ENCODE measurements at regions not wholly inside any gene's neighbourhood (a gene's known extent, or its start where the extent isn't known, plus 50 kb on each side); places are given as distances from the start of the nearest gene placed in this dataset.

GRCh38 chr6:166237617-166238016 is 70.0 kb upstream of the TBXT start:
- H3K36me3 Mint-ChIP-seq (ENCODE audit: low read depth): no peaks in the 10 kb centered on the region
- DNase-seq (ENCODE audit: low spot score) (no peak), ATAC-seq (no peak)
- no peaks in the 10 kb centered on the region for H3K9me3 Mint-ChIP-seq
- H3K4me1 ChIP-seq (ENCODE audit: insufficient read depth): no peaks in the 10 kb centered on the region; the same call in 1 of the 2 replicates
- no peaks in the 10 kb centered on the region for H3K27me3 ChIP-seq (ENCODE audit: insufficient read depth)
- TF ChIP-seq ZNF331 (CRISPR knock-in tag; IDR thresholded peaks at IDR 0.05; ENCODE audit: low read depth) (no peak), ETS1 (IDR thresholded peaks at IDR 0.05) (no peak), EZH2phosphoT487 (IDR thresholded peaks at IDR 0.05; ENCODE audit: unreplicated experiment) (no peak), ZNF462 (CRISPR knock-in tag; IDR thresholded peaks at IDR 0.05) (no peak), POLR2AphosphoS5 (IDR thresholded peaks at IDR 0.05; ENCODE audit: low read depth) (no peak), CREB1 (CRISPR knock-in tag; IDR thresholded peaks at IDR 0.05; ENCODE audit: low read depth) (no peak)
- 0 out of 2 replicates have a peak, but pooled peaks cover 4% of the 10 kb centered on the region for H3F3A ChIP-seq (replicated peaks; ENCODE audit: low read depth)
- H3K36me3 ChIP-seq (ENCODE audit: insufficient read depth): no peaks in the 10 kb centered on the region
- no peaks in the 10 kb centered on the region for H3K79me2 ChIP-seq (replicated peaks; ENCODE audit: insufficient read depth)
- H3K27ac ChIP-seq (ENCODE audit: low read depth): no peak overlapping the region
- H3K9me2 ChIP-seq (ENCODE audit: insufficient read depth): no peaks in the 10 kb centered on the region
- peaks cover 2% of the 10 kb centered on the region for H3K27me3 Mint-ChIP-seq (ENCODE audit: insufficient read depth, low read depth, poor library complexity)
- no peak overlapping the region for H3K27ac Mint-ChIP-seq
- H3K4me3 Mint-ChIP-seq: no peak overlapping the region
- H3K4me1 Mint-ChIP-seq: peaks cover 16% of the 10 kb centered on the region
- H4K20me1 ChIP-seq (replicated peaks; ENCODE audit: insufficient read depth): no peaks in the 10 kb centered on the region
- H2AFZ ChIP-seq: no peak overlapping the region
- no peak overlapping the region for H3K4me2 ChIP-seq
- H3K4me3 ChIP-seq: no peak overlapping the region

Data from GM23338 (cell line).